ENCODE measurements at regions not wholly inside any gene's neighbourhood (a gene's known extent, or its start where the extent isn't known, plus 50 kb on each side); places are given as distances from the start of the nearest gene placed in this dataset.

GRCh38 chr4:165709516-165709915 is 163.5 kb upstream of the TLL1 start:
- TF ChIP-seq CTCF (IDR thresholded peaks at IDR 0.05) (no peak), POLR2A (IDR thresholded peaks at IDR 0.05) (no peak)

All from Peyer's patch (tissue), 4 donors.